Glomerular visceral epithelial cell (primary cell): ENCODE measurements at regions not wholly inside any gene's neighbourhood (a gene's known extent, or its start where the extent isn't known, plus 50 kb on each side); places are given as distances from the start of the nearest gene placed in this dataset.

Experiments used
- DNase-seq: peaks from one replicate; pipeline ENCODE4 v3.0.0-alpha.2; 2016; ENCODE audit errors: extremely low spot score

- DNase-seq, result no peak
These were observed 365.0 kb downstream of the SEMA3D start for GRCh38 chr7:84821671-84822534.

- DNase-seq, result no peak
These were observed 366.4 kb downstream of the SEMA3D start for GRCh38 chr7:84820481-84820880.

- DNase-seq, result no peak
These were observed 369.8 kb downstream of the SEMA3D start for GRCh38 chr7:84817016-84817415.

GRCh38 chr7:84813376-84813775, 373.5 kb downstream of the SEMA3D start:
- no peak for DNase-seq

- DNase-seq, result no peak
These were observed 374.8 kb downstream of the SEMA3D start for GRCh38 chr7:84812021-84812420.

GRCh38 chr7:84811362-84811761, 375.5 kb downstream of the SEMA3D start:
- DNase-seq, result no peak

GRCh38 chr7:84809877-84810276, 377.0 kb downstream of the SEMA3D start:
- no peak for DNase-seq

GRCh38 chr7:84803979-84804378, 382.9 kb downstream of the SEMA3D start:
- no peak for DNase-seq

GRCh38 chr7:84801396-84801795, 385.5 kb downstream of the SEMA3D start:
- no peak for DNase-seq

GRCh38 chr7:84800846-84801245, 386.0 kb downstream of the SEMA3D start:
- no peak for DNase-seq

- DNase-seq, result no peak
These were observed 387.8 kb downstream of the SEMA3D start for GRCh38 chr7:84799106-84799505.

- DNase-seq, result no peak
These were observed 394.5 kb downstream of the SEMA3D start for GRCh38 chr7:84792231-84792893.

GRCh38 chr7:84790882-84791281, 396.0 kb downstream of the SEMA3D start:
- DNase-seq, result no peak

GRCh38 chr7:84786073-84786472, 400.8 kb downstream of the SEMA3D start:
- no peak for DNase-seq

- no peak for DNase-seq
These were observed 402.4 kb downstream of the SEMA3D start for GRCh38 chr7:84784450-84784849.

GRCh38 chr7:84783141-84783778, 403.6 kb downstream of the SEMA3D start:
- DNase-seq, result no peak

GRCh38 chr7:84781838-84782237, 405.0 kb downstream of the SEMA3D start:
- DNase-seq, result no peak

- DNase-seq, result no peak
These were observed 406.4 kb downstream of the SEMA3D start for GRCh38 chr7:84780158-84781124.

- DNase-seq, result no peak
These were observed 429.1 kb downstream of the SEMA3D start for GRCh38 chr7:84757761-84758160.

- no peak for DNase-seq
These were observed 440.5 kb downstream of the SEMA3D start for GRCh38 chr7:84746353-84746752.

GRCh38 chr7:84744385-84744784, 442.5 kb downstream of the SEMA3D start:
- no peak for DNase-seq
